OCI-M1 (cell line): ENCODE measurements at regions not wholly inside any gene's neighbourhood (a gene's known extent, or its start where the extent isn't known, plus 50 kb on each side); places are given as distances from the start of the nearest gene placed in this dataset.
"Not testable (repeated sequence)": the region's sequence is repeated elsewhere in the genome, so short reads cannot be mapped to it uniquely, and the experiment has no call there.

ENCODE experiments used
- DNase-seq: peaks from one replicate; lab custom pipeline; 2025; lab: John Stamatoyannopoulos, UW

DNA sequence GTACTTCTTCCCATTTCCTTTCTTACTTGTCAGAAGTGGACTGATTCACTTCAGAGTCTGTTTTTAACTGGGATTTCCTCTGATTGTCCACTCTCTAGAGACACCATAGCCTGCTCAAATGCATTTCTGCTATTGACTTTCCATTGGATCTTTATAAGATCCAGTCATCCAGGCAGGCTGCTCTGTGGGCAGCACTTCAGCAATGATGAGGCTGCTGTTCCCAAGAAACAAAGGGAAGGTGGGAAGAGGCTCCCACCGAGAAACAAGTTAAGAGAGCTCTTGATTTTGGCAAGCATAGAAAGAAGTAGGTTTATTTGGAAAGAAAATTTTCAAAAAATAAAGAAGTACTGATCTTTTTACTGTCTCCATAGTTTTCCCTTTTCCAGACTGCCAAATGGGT lies 125.8 kb upstream of the STARD13 start:
- DNase-seq = no peak

DNA sequence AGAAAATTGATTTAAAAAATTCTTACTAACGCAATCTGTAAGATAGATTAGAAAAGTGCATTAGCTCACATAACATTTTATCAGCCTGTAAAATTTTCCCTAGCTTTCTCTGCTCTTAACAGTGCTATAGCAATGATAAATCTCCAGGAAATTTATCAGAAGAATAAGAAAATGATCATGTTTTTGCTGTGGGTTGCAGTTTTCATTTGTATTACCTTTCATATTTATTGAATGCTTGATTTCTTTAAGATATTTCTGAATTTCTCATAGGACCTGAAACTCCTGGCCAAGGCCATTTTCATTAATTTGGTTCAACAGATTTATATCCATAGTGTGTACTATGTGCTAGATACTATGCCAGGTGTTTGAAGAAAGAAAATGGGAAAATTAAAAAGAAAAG lies 130.3 kb upstream of the STARD13 start:
- DNase-seq = no peak

DNA sequence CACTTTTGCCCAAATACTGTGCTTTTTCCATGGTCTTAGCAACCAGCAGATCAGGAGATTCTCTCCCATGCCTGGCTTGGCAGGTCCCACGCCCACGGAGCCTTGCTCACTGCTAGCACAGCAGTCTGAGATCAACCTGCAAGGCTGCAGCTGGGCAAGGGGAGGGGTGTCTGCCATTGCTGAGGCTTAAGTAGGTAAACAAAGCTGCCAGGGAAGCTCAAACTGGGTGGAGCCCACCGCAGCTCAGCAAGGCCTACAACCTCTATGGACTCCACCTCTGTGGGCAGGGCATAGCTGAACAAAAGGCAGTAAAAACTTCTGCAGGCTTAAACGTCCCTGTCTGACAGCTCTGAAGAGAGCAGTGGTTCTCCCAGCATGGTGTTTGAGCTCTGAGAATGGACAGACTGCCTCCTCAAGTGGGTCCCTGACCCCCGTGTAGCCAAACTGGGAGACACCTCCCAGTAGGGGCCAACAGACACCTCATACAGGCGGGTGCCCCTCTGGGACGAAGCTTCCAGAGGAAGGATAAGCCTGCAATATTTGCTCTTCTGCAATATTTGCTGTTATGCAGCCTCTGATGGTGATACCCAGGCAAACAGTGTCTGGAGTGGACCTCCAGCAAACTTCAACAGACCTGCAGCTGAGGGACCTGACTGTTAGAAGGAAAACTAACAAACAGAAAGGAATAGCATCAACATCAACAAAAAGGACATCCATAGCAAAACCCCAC lies 132.8 kb upstream of the STARD13 start:
- DNase-seq = not testable (repeated sequence)

DNA sequence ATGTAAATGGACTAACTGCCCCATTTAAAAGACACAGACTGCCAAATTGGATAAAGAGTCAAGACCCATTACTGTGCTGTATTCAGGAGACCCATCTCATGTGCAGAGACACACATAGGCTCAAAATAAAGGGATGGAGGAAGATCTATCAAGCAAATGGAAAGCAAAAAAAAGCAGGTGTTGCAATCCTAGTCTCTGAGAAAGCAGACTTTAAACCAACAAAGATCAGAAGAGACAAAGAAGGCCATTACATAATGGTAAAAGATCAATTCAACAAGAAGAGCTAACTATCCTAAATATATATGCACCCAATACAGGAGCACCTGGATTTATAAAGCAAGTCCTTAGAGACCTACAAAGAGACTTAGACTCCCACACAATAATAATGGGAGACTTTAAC lies 134.6 kb upstream of the STARD13 start:
- not testable (repeated sequence) for DNase-seq

DNA sequence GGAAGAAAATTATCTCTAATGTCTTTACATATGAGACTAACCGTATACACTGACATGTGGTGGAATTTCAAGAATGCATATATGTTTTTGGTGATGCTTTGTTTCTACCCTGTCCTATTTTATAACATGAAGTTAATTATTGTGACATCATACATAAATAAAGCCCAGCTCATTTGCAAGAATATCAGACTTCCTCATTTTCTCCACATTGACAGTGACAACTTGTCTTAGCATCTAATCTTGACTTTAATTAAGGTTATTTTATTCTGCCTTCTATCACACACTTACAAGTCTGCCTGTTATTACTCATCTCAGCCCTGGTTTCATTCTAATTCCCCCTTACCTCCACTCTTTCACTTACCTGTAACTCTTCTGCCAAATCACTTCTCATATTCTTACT lies 140.6 kb upstream of the STARD13 start:
- DNase-seq = no peak

DNA sequence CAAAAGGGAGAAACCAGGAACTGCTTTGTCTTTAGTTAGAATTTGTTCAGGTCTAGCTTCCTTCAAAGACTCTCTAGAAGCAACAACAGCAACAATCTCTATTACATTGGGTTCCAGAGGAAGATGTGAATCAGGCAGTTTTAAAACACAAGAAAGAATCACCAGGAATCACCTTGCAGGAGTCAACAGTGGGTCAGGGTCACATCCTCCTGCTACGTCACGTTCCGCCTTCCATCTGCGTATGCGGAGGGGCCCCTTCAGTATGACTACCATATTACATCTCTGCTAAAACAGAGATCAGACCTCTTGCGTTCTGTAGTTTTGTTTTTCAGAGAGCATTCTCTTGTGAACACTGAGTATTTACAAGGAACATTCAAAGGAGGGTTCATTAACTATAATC lies 147.8 kb upstream of the STARD13 start:
- DNase-seq = no peak

DNA sequence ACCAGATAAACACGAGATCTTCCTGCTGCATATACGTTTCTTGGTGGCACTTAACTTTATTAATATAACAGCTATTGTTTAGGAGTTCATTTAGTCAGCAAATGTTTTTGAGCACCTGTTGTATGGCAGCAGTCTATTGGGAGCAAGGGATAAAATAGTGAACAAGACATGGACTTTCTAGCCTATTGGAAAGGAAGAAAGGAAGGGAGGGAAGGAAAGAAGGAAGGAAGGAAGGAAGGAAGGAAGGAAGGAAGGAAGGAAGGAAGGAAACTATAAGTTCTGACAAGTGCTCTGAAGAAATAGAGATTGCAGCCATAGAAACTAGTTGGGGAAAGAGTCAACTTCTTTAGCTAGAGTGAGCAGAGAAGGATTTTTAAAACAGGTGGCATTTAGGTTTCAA lies 149.1 kb upstream of the STARD13 start:
- DNase-seq = no peak

DNA sequence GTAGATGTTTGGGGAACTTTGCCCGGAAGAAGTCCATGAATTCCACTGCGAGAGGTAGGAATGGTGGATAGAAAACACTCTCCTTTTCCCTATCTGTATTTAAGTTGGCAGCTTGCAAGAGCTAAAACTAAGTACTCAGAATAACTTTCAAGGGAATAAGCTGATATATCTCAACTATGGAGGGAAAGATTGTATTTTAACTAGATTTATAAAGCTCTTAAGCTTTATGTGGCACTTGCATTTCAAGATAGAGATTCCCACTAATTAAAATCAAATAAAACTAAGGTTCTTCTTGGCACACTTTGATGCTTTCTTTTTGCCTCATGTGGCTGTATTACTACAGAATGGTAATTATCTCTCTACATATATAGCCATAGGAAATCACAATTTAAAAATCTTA lies 149.7 kb upstream of the STARD13 start:
- no peak for DNase-seq

DNA sequence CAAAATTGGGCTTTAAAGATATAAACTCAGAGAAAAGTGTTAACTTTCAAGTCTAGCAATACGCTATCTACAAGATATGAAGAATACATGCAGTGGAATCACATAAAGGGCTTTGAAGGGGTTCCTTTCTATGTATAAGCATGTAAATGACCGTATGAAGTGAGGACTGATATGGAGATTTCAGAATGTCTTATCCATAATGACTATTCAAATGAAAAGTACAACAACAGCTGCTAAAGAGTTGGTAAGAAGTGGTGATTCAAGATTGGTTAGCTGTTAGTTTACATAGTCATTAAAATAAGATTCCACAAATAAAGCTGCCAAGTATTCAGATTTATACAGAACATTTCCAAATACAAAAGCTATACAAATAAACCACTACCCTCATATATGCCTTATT lies 153.4 kb upstream of the STARD13 start:
- DNase-seq = no peak

DNA sequence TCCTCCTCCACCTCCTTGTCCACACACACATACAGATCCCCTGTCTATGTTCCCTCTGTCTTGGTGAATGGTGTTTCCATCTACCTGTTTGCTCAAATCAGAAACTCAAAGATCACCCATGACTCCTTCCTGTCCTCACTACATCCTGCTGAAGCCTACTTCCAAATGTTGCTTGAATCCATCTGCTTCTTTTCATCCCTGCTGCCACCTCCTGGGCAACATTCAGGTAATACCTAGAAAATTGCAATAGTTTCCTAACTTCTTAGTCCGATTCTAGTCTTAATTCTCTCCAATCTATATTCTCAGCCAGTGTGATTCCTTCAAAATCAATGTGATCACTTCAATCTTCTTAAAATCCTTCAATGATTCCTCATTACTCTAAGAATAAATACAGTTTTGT lies 155.5 kb upstream of the STARD13 start:
- DNase-seq = peak; percentile 18

DNA sequence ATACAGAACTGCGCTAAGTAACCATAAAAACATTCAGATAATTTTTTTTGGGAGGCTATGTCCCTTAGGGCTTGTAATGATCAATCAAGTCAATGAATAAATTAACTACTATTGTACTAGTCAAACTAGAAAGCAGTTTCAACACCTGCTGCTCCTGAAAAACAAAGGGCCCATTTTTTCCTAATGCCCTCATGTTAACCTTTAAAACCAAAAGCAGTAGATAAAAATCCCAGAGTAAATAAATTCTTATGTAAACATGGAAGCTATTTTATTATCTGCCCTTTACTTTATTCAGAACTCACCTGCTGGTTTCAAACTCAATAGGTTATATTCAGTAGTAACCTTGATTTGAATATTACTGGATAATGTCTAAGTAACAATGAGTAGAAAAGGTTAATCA lies 159.5 kb upstream of the STARD13 start:
- DNase-seq = no peak

DNA sequence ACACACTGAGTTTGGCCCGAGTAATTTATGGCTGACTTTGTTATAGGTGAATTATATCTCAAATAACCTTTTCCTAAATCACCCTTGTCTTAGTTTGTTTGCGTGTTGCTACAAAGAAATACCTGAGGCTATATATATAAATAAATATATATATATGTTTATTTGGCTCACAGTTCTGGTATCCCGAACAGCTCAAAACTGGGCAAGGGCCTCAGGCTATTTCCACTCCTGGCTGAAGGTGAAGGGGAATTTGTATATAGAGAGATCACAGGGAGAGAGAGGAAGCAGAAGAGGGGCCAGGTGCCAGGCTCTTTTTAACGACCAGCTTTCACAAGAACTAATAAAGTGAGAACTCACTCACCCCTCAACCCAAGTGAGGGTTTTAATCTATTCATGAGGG lies 159.9 kb upstream of the STARD13 start:
- DNase-seq = no peak

DNA sequence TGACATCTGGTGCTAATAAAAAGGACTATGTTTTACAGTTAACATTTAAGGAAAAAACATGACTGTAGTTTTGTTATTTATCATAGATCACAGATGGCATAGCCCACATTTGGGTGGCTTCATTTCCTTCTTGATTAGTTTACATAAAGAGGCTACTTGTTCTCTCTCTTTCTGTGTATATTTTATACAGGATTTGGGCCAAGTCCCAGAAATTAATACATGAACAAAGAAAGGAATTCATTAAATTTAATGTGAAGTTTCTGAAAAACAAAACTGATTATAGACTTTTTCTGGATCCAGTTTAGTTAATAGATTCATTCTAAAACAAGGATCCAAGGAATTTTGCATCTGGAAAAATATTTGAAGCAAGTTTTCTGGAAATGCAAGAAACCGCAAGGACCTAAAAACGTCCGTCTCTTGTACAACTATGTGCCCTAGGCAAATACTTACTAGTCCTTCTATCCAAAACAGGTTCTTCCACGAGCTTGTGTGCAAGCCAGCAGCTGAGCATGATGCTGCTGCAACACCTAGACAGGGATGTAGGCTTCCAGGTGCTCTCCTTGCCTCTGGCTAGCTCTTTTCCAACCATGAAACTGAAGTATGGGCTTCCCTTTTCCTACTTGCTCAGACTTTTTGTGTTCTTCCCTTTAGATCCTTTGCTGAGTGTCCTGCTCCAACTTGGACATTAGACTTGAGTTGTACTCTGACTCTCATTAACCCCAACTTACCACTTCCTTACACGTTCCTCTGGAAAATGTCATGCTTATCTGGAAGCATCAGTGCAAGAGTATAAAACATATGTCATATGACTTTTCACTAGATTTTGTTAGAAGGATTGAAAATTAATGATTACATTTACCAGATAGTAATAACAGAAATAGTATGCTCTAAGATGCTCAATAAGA lies 161.5 kb upstream of the STARD13 start:
- DNase-seq = no peak

DNA sequence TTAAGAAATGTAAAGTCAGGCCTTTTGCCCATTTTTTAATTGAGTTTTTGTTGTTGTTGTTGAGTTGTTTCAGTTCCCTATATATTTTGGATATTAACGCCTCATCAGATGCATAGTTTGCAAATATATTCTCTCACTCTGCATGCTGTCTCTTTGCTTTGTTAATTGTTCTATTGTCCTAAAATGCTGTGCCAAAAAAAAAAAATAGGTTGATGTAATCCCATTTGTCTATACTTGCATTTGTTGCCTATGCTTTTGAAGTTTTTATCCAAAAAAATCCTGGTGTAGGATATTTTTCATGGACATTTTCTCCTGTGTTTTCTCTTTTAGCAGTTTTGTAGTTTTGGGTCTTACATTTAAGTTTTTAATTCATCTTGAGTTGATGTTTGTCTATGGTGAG lies 163.3 kb upstream of the STARD13 start:
- DNase-seq = no peak

DNA sequence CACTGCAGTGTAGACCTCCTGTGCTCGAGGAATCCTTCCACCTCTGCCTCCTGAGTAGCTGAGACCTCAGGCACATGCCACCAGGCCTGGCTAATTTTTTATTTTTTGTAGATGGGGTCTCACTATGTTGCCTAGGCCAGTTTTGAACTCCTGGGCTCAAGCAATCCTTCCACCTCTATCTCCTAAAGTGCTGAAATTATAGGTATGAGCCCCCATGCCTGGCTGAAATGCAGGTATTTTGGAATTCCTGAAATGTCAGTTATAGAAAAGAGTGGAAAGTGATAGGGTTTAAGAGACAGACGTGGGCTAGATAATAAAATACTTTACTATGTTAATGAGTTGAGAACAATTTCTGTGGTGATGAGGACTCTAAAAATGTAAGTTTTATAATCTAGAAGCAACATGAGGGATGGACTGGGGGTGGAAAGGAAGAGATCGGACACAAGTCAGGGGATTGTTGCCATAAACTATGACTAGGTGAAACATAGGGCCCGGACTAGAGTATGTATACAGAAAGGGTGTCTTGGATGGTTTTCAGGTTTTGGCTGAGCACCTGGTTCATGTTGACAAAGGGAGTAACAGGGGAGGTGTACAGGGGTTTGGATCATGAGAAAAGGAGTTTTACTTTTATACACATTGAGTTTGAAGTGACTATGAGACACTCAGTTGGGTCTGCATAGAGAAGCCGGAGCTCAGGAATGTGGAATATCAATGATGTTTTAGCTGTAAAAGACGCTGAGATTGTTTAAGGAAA lies 165.6 kb upstream of the STARD13 start:
- no peak for DNase-seq

DNA sequence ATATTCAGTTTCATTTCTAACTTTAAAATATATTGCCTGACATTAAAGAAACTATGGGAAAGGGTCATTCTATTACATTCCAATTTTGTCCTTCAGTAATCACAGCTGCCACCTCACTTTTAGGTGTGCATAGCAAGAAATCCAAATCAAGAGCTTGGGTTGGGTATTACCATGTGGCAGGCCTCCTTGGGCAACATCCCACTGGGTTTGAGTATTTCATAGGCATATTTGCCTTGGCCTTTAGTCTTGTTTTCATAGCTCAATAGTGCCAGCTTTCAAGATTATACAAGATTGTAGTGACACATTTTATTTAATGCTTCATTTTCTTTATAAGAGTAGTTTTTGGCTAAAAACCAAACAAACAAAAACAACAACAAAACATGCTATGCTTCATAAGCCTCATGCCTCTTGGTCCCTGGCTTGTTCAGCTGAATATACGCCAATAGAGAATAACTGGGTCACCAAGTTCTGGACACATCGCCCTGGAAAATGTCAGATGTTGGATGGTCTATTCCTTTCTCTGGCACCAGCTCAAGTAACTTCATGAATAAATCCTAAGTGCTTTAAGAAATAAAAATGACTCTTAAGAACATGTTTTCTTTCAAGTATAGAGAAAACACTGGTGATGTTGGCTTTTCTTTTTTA lies 167.4 kb upstream of the STARD13 start:
- no peak for DNase-seq

DNA sequence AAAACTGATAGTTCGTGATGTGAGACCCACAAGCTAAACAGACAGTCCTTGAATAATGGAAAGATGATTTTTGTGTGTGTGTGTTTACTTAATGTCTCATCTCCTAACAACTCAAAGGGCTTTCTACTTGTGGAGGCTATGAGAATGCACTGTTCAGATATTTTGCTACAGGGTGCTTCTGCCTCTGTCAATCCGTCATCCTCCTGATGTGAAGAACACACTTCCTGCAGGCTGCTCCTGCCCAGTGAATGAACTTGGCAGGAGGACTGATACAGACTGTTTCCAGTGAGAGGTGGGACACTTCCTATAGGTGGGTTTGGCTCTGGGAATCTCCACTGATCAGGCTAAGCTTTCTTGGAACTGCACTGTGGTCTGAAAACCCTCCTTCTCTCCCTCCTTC lies 168.4 kb upstream of the STARD13 start:
- DNase-seq = no peak

DNA sequence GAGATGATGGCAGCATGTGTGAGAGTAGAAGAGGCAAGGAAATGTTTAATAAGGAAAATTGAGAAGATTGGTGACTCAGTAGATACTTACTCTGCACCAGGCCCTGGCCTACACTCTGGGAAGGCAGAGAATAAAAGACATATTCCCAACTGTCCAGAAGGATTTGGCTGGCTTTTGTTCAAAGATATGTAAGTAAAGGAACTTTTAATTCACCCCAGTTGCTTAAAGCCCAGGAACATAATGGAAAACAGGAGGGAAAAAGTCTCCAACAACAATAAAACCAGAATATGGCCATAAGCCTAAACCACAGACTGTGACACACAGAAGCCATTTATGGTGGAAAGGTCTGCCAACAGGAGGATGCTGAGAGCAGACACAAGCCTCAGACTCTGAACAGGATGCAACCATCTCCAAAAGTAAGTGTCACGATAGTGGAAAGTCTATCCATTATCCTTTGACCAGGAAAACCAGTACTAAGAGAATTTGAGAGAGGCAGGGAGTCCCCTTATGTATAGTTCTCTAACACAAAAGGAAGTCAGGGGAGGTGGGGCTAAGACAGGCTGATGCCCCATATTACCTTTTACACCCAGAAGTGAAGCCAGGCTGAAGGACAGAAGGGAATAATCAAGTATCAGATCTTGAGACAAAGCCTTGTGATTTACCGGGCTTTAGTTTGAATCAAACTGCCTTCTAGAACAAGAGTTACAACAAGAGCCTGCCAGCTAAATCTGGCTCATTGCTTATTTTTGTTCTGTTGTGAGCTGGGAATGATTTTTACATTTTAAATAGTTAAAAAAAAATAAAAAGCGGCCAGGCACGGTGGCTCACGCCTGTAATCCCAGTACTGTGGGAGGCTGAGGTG lies 169.5 kb upstream of the STARD13 start:
- DNase-seq = no peak

DNA sequence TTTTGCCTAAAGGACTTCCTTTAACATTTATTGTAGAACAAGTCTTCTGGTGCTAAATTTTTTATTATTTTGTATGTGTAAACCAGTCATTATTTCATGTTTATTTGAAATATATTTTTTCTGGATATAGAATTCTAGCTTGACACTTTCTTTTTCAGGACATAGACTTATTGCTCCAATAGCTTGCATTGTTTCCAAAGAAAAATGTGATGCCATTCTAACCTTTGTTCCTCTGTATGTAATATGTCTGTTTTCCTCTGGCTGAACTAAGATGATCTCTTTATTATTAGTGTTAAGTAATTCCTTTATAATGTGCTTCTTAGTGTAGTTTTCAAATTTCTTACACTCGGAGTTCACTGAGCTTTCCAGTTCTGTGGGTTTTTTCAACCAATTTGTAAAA lies 174.1 kb upstream of the STARD13 start:
- DNase-seq = no peak

DNA sequence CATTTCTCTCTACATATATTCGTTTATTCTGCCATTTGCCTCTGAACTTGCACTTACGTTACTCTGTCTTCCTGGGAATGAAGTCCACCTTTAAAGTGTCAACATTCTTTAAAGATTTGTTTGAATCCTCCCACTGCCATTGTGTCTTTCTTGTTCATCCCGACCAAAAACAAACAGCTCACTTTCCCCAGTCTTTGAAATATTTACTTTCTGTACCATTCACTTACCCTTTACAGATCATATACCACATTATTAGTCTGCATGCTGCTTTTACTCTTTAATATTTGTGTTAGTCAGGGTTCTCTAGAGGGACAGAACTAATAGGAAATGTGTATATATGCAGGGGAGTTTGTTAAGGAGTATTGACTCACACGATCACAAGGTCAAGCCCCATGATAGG lies 176.6 kb upstream of the STARD13 start:
- no peak for DNase-seq

DNA sequence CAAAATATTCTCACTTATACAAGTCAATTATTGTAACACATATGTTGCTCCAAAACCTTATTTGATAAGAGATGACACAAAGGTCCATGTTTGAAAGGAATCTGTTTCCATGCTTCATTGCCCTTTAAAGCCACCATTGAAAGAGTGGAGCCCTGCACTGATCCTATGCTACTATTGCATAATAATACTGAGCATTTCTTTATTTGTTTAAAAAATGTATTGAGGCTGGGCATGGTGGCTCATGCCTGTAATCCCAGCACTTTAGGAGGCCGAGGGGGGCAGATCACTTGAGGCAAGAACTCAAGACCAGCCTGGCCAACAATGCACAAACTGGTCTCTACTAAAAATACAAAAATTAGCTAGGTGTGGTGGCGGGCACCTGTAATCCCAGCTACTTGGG lies 178.8 kb upstream of the STARD13 start:
- DNase-seq = no peak
